Medulla oblongata (tissue), 1 donor: ENCODE measurements at regions not wholly inside any gene's neighbourhood (a gene's known extent, or its start where the extent isn't known, plus 50 kb on each side); places are given as distances from the start of the nearest gene placed in this dataset.

ENCODE experiments used
- DNase-seq: peaks from one replicate; pipeline ENCODE4 v3.0.0-alpha.2; 2015; ENCODE audit errors: extremely low spot score

GRCh38 chr18:22330508-22330907, 87.2 kb downstream of the CTAGE1 start:
- no peak for DNase-seq

GRCh38 chr18:22325396-22325795, 92.3 kb downstream of the CTAGE1 start:
- DNase-seq = no peak

GRCh38 chr18:22324191-22325131, 93.3 kb downstream of the CTAGE1 start:
- DNase-seq = peak; percentile 28

GRCh38 chr18:22322243-22322691, 95.4 kb downstream of the CTAGE1 start:
- DNase-seq = no peak

GRCh38 chr18:22320771-22321170, 96.9 kb downstream of the CTAGE1 start:
- no peak for DNase-seq

GRCh38 chr18:22320155-22320554, 97.6 kb downstream of the CTAGE1 start:
- no peak for DNase-seq

GRCh38 chr18:22318745-22319407, 98.8 kb downstream of the CTAGE1 start:
- DNase-seq = peak; percentile 57

GRCh38 chr18:22314420-22314819, 103.3 kb downstream of the CTAGE1 start:
- DNase-seq = no peak

- no peak for DNase-seq
Measured at GRCh38 chr18:22314001-22314400, 103.7 kb downstream of the CTAGE1 start.

GRCh38 chr18:22311301-22311700, 106.4 kb downstream of the CTAGE1 start:
- no peak for DNase-seq

- DNase-seq = no peak
Measured at GRCh38 chr18:22309191-22309590, 108.5 kb downstream of the CTAGE1 start.

- no peak for DNase-seq
Measured at GRCh38 chr18:22307528-22307927, 110.2 kb downstream of the CTAGE1 start.

- DNase-seq = no peak
Measured at GRCh38 chr18:22303927-22304326, 113.8 kb downstream of the CTAGE1 start.

- no peak for DNase-seq
Measured at GRCh38 chr18:22302144-22302543, 115.6 kb downstream of the CTAGE1 start.

- DNase-seq = no peak
Measured at GRCh38 chr18:22300665-22301636, 116.8 kb downstream of the CTAGE1 start.

GRCh38 chr18:22297008-22297407, 120.7 kb downstream of the CTAGE1 start:
- no peak for DNase-seq

- no peak for DNase-seq
Measured at GRCh38 chr18:22296304-22296703, 121.4 kb downstream of the CTAGE1 start.

GRCh38 chr18:22293417-22293816, 124.0 kb downstream of the GATA6 start:
- DNase-seq = no peak

- no peak for DNase-seq
Measured at GRCh38 chr18:22290004-22290403, 120.6 kb downstream of the GATA6 start.

- no peak for DNase-seq
Measured at GRCh38 chr18:22286585-22286984, 117.2 kb downstream of the GATA6 start.

- peak; percentile 29 for DNase-seq
Measured at GRCh38 chr18:22285361-22286140, 116.2 kb downstream of the GATA6 start.
